GM19035 (cell line): ENCODE measurements at regions not wholly inside any gene's neighbourhood (a gene's known extent, or its start where the extent isn't known, plus 50 kb on each side); places are given as distances from the start of the nearest gene placed in this dataset.
"Not testable (repeated sequence)": the region's sequence is repeated elsewhere in the genome, so short reads cannot be mapped to it uniquely, and the experiment has no call there.

Experiments used
- ATAC-seq: cut with Tn5 transposase; IDR thresholded peaks from one replicate; pipeline ENCODE4 v1.9.1; 2021; ENCODE audit not compliant: unreplicated experiment

GRCh38 chr1:56092684-56093570 is 486.4 kb downstream of the PLPP3 start:
- no peak for ATAC-seq

GRCh38 chr1:56089826-56090225 is 489.5 kb downstream of the PLPP3 start:
- ATAC-seq: not testable (repeated sequence)

- ATAC-seq: no peak
Observed at GRCh38 chr1:56084246-56084645, 495.1 kb downstream of the PLPP3 start.

- ATAC-seq: no peak
Observed at GRCh38 chr1:56081736-56082135, 497.6 kb downstream of the PLPP3 start.

GRCh38 chr1:56081173-56081572 is 498.2 kb downstream of the PLPP3 start:
- no peak for ATAC-seq

- ATAC-seq: no peak
Observed at GRCh38 chr1:56080123-56080522, 499.2 kb downstream of the PLPP3 start.

- ATAC-seq: no peak
Observed at GRCh38 chr1:56079391-56079790, 500.0 kb downstream of the PLPP3 start.

GRCh38 chr1:56077206-56077605 is 502.2 kb downstream of the PLPP3 start:
- no peak for ATAC-seq

GRCh38 chr1:56074007-56074651 is 505.2 kb downstream of the PLPP3 start:
- no peak for ATAC-seq

- ATAC-seq: no peak
Observed at GRCh38 chr1:56073614-56074006, 505.8 kb downstream of the PLPP3 start.

GRCh38 chr1:56073206-56073605 is 506.2 kb downstream of the PLPP3 start:
- no peak for ATAC-seq

- no peak for ATAC-seq
Observed at GRCh38 chr1:56072310-56072709, 507.1 kb downstream of the PLPP3 start.

- no peak for ATAC-seq
Observed at GRCh38 chr1:56071351-56071750, 508.0 kb downstream of the PLPP3 start.

- no peak for ATAC-seq
Observed at GRCh38 chr1:56070601-56071000, 508.8 kb downstream of the PLPP3 start.

GRCh38 chr1:56069824-56070223 is 509.5 kb downstream of the PLPP3 start:
- no peak for ATAC-seq

GRCh38 chr1:56068908-56069307 is 510.5 kb downstream of the PLPP3 start:
- ATAC-seq: no peak

GRCh38 chr1:56068210-56068609 is 511.2 kb downstream of the PLPP3 start:
- ATAC-seq: no peak

GRCh38 chr1:56065729-56066128 is 513.6 kb downstream of the PLPP3 start:
- ATAC-seq: no peak

GRCh38 chr1:56064705-56065104 is 514.7 kb downstream of the PLPP3 start:
- no peak for ATAC-seq

- ATAC-seq: no peak
Observed at GRCh38 chr1:56063461-56063860, 515.9 kb downstream of the PLPP3 start.

GRCh38 chr1:56062625-56063024 is 516.7 kb downstream of the PLPP3 start:
- ATAC-seq: no peak

GRCh38 chr1:56061824-56062223 is 517.5 kb downstream of the PLPP3 start:
- no peak for ATAC-seq
